ENCODE measurements at regions not wholly inside any gene's neighbourhood (a gene's known extent, or its start where the extent isn't known, plus 50 kb on each side); places are given as distances from the start of the nearest gene placed in this dataset.

DNA sequence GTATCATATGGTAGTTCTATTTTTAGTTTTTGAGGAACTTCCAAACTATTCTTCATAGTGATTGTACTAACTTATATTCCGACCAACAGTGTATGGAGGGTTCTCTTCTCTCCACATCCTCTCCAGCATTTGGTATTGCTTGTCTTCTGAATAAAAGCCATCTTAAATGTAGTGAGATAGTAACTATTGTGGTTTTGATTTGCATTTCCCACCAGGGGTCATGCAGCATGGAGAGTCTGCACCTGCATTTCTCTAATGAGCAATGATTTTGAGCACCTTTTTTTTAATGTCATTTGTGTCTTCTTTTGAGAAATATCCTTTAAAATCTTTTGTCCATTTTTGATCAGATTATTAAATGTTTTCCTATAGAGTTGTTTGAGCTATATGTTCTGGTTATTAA, 718.5 kb downstream of the ZBBX start:
- DNase-seq (ENCODE audit: low spot score) (no peak), ATAC-seq (ENCODE audit: insufficient number of reproducible peaks, low FRiP score, low read depth) (no peak)
- H3K36me3 ChIP-seq: no peaks in the 10 kb centered on the region
- TF ChIP-seq, protein P1, sequence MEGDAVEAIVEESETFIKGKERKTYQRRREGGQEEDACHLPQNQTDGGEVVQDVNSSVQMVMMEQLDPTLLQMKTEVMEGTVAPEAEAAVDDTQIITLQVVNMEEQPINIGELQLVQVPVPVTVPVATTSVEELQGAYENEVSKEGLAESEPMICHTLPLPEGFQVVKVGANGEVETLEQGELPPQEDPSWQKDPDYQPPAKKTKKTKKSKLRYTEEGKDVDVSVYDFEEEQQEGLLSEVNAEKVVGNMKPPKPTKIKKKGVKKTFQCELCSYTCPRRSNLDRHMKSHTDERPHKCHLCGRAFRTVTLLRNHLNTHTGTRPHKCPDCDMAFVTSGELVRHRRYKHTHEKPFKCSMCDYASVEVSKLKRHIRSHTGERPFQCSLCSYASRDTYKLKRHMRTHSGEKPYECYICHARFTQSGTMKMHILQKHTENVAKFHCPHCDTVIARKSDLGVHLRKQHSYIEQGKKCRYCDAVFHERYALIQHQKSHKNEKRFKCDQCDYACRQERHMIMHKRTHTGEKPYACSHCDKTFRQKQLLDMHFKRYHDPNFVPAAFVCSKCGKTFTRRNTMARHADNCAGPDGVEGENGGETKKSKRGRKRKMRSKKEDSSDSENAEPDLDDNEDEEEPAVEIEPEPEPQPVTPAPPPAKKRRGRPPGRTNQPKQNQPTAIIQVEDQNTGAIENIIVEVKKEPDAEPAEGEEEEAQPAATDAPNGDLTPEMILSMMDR (IDR thresholded peaks at IDR 0.05): no peak
- H3K27ac ChIP-seq: no peak overlapping the region
- no peaks in the 10 kb centered on the region for H3K4me1 ChIP-seq (ENCODE audit: control insufficient read depth in 1 of 2, low read depth in 2 of 2)
- peaks cover 2% of the 10 kb centered on the region for H3K9me3 ChIP-seq
- no peak overlapping the region for H3K4me3 ChIP-seq
- no peaks in the 10 kb centered on the region for H3K27me3 ChIP-seq (replicated peaks; ENCODE audit: insufficient read depth)

DNA sequence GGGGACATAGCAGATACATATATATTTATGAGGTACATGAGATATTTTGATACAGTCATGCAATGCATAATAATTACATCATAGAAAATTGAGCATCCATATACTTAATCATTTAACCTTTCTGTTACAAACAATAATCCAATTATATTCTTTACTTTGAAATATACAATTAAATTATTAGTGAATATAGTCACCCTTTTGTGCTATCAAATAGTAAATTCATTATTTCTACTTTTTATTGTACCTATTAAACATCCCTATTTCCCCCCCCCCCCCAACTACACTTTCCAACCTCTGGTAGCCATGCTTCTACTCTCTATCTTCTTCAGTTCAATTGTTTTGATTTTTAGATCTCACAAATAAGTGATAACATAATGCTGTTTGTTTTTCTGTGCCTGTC, 719.1 kb downstream of the ZBBX start:
- H3K9me3 ChIP-seq: peaks cover 2% of the 10 kb centered on the region
- DNase-seq (ENCODE audit: low spot score) (no peak), ATAC-seq (ENCODE audit: insufficient number of reproducible peaks, low FRiP score, low read depth) (no peak)
- no peak overlapping the region for H3K4me3 ChIP-seq
- TF ChIP-seq, protein P1 (IDR thresholded peaks at IDR 0.05): no peak
- no peaks in the 10 kb centered on the region for H3K4me1 ChIP-seq (ENCODE audit: control insufficient read depth in 1 of 2, low read depth in 2 of 2)
- H3K27ac ChIP-seq: no peak overlapping the region
- no peaks in the 10 kb centered on the region for H3K36me3 ChIP-seq
- no peaks in the 10 kb centered on the region for H3K27me3 ChIP-seq (replicated peaks; ENCODE audit: insufficient read depth)

DNA sequence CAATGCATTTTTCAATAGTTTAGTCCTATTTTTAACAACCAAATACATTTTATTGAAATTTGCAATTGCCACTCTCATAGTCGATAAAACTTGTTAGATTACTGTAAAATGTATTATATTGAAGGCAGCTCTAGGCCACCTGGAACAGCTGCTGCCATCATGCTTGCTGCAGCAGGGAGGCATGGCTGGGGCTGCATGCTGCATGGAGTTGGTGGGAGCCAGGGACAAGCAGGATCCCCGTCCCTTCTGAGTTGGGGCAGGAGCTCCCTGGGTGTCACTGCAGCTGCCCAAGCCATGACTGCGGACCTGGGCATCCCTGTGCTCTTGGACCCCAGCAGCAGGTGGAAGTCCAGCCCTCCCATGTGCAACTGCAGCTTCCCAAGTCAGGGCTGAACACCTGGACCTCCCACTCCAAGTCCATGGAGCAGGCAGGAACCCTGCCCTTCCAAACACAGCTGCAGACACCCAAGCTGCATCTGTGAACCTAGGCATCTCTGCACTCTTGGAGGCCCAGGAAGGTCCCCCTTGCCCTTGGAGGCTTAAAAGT, 742.0 kb downstream of the ZBBX start:
- Histone ChIP-seq H3K27me3 (replicated peaks; ENCODE audit: insufficient read depth) (no peaks in the 10 kb centered on the region), H3K27ac (no peak overlapping the region), H3K36me3 (no peaks in the 10 kb centered on the region), H3K4me3 (no peak overlapping the region), H3K9me3 (no peaks in the 10 kb centered on the region), H3K4me1 (ENCODE audit: control insufficient read depth in 1 of 2, low read depth in 2 of 2) (no peaks in the 10 kb centered on the region)
- ATAC-seq (ENCODE audit: insufficient number of reproducible peaks, low FRiP score, low read depth) (no peak), DNase-seq (ENCODE audit: low spot score) (no peak)
- TF ChIP-seq, protein P1 (IDR thresholded peaks at IDR 0.05): no peak

DNA sequence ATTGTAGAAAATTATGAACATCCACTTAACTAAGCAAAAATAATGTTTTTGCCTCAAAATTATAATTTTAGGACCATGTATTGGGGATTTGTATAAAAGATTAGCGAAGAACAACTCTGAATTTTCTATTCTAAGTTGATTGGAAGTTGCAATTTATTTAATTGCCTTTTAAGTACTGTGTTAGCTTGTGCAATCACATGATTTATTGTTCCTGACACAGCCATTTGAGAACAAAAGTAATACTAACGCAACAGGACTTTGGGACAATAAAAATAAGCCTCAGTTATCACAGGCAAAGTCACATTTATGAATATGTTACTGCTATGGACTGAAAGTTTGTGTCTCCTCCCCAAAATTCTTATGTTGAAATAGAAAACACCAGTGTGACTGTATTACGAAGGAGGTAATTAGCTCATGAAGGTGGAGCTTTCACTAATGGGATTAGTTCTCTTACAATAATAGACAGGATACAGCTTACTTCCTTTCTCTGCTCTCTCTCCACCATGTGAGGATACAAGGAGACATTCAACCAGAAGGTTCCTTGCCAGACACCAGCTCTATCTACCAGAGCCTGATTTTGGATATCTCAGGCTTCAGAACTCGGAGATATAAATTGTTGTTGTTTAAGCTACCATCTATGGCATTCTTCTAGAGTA, 745.9 kb downstream of the ZBBX start:
- Histone ChIP-seq H3K27me3 (replicated peaks; ENCODE audit: insufficient read depth) (no peaks in the 10 kb centered on the region), H3K4me1 (ENCODE audit: control insufficient read depth in 1 of 2, low read depth in 2 of 2) (no peaks in the 10 kb centered on the region), H3K27ac (no peak overlapping the region), H3K4me3 (no peak overlapping the region), H3K9me3 (no peaks in the 10 kb centered on the region), H3K36me3 (no peaks in the 10 kb centered on the region)
- TF ChIP-seq, protein P1 (IDR thresholded peaks at IDR 0.05): no peak
- no peak for ATAC-seq (ENCODE audit: insufficient number of reproducible peaks, low FRiP score, low read depth)
- DNase-seq (ENCODE audit: low spot score): no peak

DNA sequence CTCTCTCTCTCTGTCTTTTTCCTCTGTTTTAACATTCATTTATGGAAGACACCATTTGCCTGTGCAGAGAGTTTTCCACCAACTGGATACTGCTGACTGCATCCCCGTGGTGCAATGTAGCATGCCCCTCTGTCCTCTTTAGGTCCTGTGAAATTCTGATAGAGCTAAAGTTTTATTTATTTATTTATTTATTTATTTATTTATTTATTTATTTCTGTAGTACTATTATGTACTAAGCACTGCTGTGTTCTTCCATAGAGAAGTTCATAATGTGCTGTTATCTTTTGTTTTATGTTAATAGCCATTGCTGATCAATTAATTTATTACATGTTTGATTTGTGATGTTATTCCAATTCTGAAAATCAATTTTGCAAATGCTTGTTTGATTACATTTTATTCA, 749.9 kb downstream of the ZBBX start:
- H3K4me3 ChIP-seq: no peak overlapping the region
- H3K36me3 ChIP-seq: no peaks in the 10 kb centered on the region
- TF ChIP-seq, protein P1 (IDR thresholded peaks at IDR 0.05): no peak
- ATAC-seq (ENCODE audit: insufficient number of reproducible peaks, low FRiP score, low read depth) (no peak), DNase-seq (ENCODE audit: low spot score) (no peak)
- no peaks in the 10 kb centered on the region for H3K4me1 ChIP-seq (ENCODE audit: control insufficient read depth in 1 of 2, low read depth in 2 of 2)
- no peak overlapping the region for H3K27ac ChIP-seq
- no peaks in the 10 kb centered on the region for H3K9me3 ChIP-seq
- no peaks in the 10 kb centered on the region for H3K27me3 ChIP-seq (replicated peaks; ENCODE audit: insufficient read depth)
